AG09309 (cell line): ENCODE measurements at regions not wholly inside any gene's neighbourhood (a gene's known extent, or its start where the extent isn't known, plus 50 kb on each side); places are given as distances from the start of the nearest gene placed in this dataset.

ENCODE experiments used
- DNase-seq: peaks from one replicate; pipeline ENCODE4 v3.0.0-alpha.2; 2010; ENCODE audit warnings: low read depth
- H3K4me3 ChIP-seq: 2 replicates; pipeline ENCODE4 v1.5.1; 2011; ENCODE audit warnings: mild to moderate bottlenecking, low read depth, low read length, moderate library complexity; ENCODE audit not compliant: control insufficient read depth
- TF ChIP-seq, protein P1 (sequence below): IDR thresholded peaks from 2 replicates; pipeline ENCODE4 v1.5.1; 2011; ENCODE audit warnings: mild to moderate bottlenecking, low read depth, low read length, inconsistent platforms; ENCODE audit not compliant: insufficient read depth, control insufficient read depth; ENCODE audit errors: missing control alignments

- no peak for DNase-seq
- no peak overlapping the region for H3K4me3 ChIP-seq
- TF ChIP-seq, protein P1, sequence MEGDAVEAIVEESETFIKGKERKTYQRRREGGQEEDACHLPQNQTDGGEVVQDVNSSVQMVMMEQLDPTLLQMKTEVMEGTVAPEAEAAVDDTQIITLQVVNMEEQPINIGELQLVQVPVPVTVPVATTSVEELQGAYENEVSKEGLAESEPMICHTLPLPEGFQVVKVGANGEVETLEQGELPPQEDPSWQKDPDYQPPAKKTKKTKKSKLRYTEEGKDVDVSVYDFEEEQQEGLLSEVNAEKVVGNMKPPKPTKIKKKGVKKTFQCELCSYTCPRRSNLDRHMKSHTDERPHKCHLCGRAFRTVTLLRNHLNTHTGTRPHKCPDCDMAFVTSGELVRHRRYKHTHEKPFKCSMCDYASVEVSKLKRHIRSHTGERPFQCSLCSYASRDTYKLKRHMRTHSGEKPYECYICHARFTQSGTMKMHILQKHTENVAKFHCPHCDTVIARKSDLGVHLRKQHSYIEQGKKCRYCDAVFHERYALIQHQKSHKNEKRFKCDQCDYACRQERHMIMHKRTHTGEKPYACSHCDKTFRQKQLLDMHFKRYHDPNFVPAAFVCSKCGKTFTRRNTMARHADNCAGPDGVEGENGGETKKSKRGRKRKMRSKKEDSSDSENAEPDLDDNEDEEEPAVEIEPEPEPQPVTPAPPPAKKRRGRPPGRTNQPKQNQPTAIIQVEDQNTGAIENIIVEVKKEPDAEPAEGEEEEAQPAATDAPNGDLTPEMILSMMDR, result no peak
Measured at GRCh38 chr13:110010404-110011138, 224.2 kb upstream of the IRS2 start.

DNA sequence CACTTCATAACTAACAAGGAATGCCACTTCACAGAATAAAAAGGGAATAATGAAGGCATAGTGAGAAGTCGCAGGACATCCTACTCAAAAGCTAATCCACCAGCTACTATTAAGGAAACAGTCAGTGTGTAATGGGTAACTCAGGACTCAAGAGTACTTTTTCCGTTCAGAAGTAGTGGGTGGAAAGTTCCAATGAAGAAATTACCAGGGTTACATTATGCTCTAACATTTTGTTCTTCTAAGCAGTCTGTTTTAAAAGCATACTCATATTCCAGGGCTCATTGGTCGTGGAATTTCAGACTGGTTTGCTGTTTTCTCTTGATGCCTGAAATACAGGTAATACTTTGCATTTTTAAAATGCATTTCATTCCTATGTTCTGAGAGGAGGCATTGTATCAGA is 222.4 kb upstream of the IRS2 start:
- H3K4me3 ChIP-seq, result no peak overlapping the region
- no peak for DNase-seq
- TF ChIP-seq, protein P1, result no peak

DNA sequence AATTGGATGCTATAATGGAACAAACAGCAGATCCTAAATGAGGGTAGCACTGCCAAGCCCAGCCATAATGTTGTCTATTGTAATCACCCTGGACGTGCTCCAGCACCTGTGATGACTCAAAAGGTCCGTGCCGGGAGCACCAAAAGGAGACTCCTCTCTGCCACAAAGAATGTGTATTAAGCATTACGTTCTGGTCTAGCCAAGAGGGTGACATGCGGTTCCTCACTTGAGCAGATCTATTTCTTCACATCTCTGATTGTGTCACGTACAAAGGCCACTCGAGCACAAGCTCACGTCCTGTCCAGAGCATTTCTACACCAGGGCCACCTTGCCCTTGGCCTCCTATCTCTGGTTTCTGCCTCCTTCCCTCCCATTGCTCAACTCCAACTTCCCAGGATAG is 219.9 kb upstream of the IRS2 start:
- TF ChIP-seq, protein P1, result no peak
- no peak for DNase-seq
- no peak overlapping the region for H3K4me3 ChIP-seq

DNA sequence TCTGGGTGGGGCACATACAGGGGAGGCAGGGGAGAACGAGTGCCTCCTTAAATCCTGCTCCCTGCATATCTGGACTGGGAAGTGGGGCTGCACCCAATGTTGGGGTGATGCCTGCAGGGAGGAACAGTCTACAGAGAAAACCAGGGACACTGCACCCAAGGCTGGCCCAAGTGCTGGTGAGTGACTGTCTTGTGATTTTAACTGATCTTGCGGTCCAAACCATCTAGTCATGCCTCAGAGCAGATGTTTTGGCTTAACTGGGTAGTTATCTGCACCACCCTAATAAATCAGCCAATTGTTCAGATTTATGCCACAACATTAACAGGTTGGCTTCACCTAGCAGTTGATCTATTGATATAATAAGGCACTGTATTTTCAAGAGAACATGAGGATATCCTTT is 219.2 kb upstream of the IRS2 start:
- DNase-seq, result no peak
- TF ChIP-seq, protein P1, result no peak

DNA sequence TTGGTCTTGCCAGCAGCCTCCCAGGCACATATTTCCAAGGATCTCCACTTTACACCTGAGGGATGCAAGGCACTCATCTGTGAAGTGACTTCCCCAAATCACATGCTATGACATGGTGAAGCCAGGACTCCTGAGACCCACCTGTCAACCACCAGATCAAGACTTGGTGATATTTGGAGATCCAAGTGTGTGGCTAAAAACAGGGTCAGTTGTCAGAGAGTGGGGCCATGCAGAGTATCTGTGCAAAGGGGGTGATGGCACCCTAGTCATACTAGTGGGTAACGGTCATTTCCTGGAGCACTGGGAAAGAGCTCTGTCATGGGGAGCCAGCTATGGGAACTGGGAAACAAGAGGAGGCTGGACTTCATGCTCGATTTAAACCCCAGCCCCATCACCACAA is 218.4 kb upstream of the IRS2 start:
- no peak overlapping the region for H3K4me3 ChIP-seq
- TF ChIP-seq, protein P1, result no peak
- DNase-seq, result no peak

More for the DNA sequence above, 219.2 kb upstream of the IRS2 start:
- no peak overlapping the region for H3K4me3 ChIP-seq

GRCh38 chr13:110001670-110002275 is 215.4 kb upstream of the IRS2 start:
- TF ChIP-seq, protein P1, result no peak
- no peak for DNase-seq
- no peak overlapping the region for H3K4me3 ChIP-seq
